ENCODE measurements at regions not wholly inside any gene's neighbourhood (a gene's known extent, or its start where the extent isn't known, plus 50 kb on each side); places are given as distances from the start of the nearest gene placed in this dataset.

GRCh38 chr1:234988155-234988517, 140.5 kb downstream of the TOMM20 start:
- peaks cover 3% of the 10 kb centered on the region for H3K9me3 Mint-ChIP-seq
- no peak overlapping the region for H3K4me3 Mint-ChIP-seq
- peaks cover 6% of the 10 kb centered on the region for H3K27me3 Mint-ChIP-seq (ENCODE audit: low read depth, poor library complexity)
- H3K27ac Mint-ChIP-seq, result peak overlapping the region; percentile 100
- TF ChIP-seq CTCF (IDR thresholded peaks at IDR 0.05), result no peak
- peaks cover 70% of the 10 kb centered on the region for H3K4me1 Mint-ChIP-seq
- no peak for DNase-seq
- no peaks in the 10 kb centered on the region for H3K36me3 Mint-ChIP-seq (ENCODE audit: low read depth)

GRCh38 chr1:234987415-234988154, 141.1 kb downstream of the TOMM20 start:
- H3K4me1 Mint-ChIP-seq, result peaks cover 66% of the 10 kb centered on the region
- H3K27ac Mint-ChIP-seq, result peak overlapping the region; percentile 100
- TF ChIP-seq CTCF (IDR thresholded peaks at IDR 0.05), result no peak
- peak; percentile 52 for DNase-seq
- peak overlapping the region; percentile 62 for H3K4me3 Mint-ChIP-seq
- H3K27me3 Mint-ChIP-seq (ENCODE audit: low read depth, poor library complexity), result peaks cover 6% of the 10 kb centered on the region
- peaks cover 3% of the 10 kb centered on the region for H3K9me3 Mint-ChIP-seq
- no peaks in the 10 kb centered on the region for H3K36me3 Mint-ChIP-seq (ENCODE audit: low read depth)

- Mint-ChIP-seq H3K27ac (peak overlapping the region; percentile 100), H3K9me3 (peaks cover 3% of the 10 kb centered on the region), H3K4me3 (peak overlapping the region; percentile 62), H3K36me3 (ENCODE audit: low read depth) (no peaks in the 10 kb centered on the region), H3K27me3 (ENCODE audit: low read depth, poor library complexity) (peaks cover 6% of the 10 kb centered on the region), H3K4me1 (peaks cover 67% of the 10 kb centered on the region)
- TF ChIP-seq CTCF (IDR thresholded peaks at IDR 0.05), result no peak
- no peak for DNase-seq
Observed at GRCh38 chr1:234986750-234987414, 141.8 kb downstream of the TOMM20 start.

- peaks cover 71% of the 10 kb centered on the region for H3K4me1 Mint-ChIP-seq
- peak overlapping the region; percentile 90 for H3K27ac Mint-ChIP-seq
- no peak for DNase-seq
Observed at GRCh38 chr1:234985516-234986294, 142.9 kb downstream of the TOMM20 start.

GRCh38 chr1:234985007-234985370, 143.6 kb downstream of the TOMM20 start:
- Mint-ChIP-seq H3K9me3 (no peaks in the 10 kb centered on the region), H3K27ac (peak overlapping the region; percentile 90), H3K4me3 (no peak overlapping the region), H3K4me1 (peaks cover 71% of the 10 kb centered on the region), H3K36me3 (ENCODE audit: low read depth) (no peaks in the 10 kb centered on the region), H3K27me3 (ENCODE audit: low read depth, poor library complexity) (no peaks in the 10 kb centered on the region)
- TF ChIP-seq CTCF (IDR thresholded peaks at IDR 0.05), result no peak
- no peak for DNase-seq

More at GRCh38 chr1:234985516-234986294, 142.9 kb downstream of the TOMM20 start:
- H3K9me3 Mint-ChIP-seq, result no peaks in the 10 kb centered on the region
- TF ChIP-seq CTCF (IDR thresholded peaks at IDR 0.05), result no peak
- no peak overlapping the region for H3K4me3 Mint-ChIP-seq
- no peaks in the 10 kb centered on the region for H3K36me3 Mint-ChIP-seq (ENCODE audit: low read depth)
- peaks cover under 1% of the 10 kb centered on the region for H3K27me3 Mint-ChIP-seq (ENCODE audit: low read depth, poor library complexity)

Measured in nephron progenitor cell (in vitro differentiated cells).